ENCODE measurements at regions not wholly inside any gene's neighbourhood (a gene's known extent, or its start where the extent isn't known, plus 50 kb on each side); places are given as distances from the start of the nearest gene placed in this dataset.

- TF ChIP-seq HNF4G (IDR thresholded peaks at IDR 0.05; ENCODE audit: borderline replicate concordance, low read depth, low read length), result peak; percentile 31; the same call in 1 of the 2 replicates
- no peak for TF ChIP-seq HNF4G (CRISPR knock-in tag; IDR thresholded peaks at IDR 0.05; ENCODE audit: borderline replicate concordance, low read depth)
- TF ChIP-seq, protein P1, sequence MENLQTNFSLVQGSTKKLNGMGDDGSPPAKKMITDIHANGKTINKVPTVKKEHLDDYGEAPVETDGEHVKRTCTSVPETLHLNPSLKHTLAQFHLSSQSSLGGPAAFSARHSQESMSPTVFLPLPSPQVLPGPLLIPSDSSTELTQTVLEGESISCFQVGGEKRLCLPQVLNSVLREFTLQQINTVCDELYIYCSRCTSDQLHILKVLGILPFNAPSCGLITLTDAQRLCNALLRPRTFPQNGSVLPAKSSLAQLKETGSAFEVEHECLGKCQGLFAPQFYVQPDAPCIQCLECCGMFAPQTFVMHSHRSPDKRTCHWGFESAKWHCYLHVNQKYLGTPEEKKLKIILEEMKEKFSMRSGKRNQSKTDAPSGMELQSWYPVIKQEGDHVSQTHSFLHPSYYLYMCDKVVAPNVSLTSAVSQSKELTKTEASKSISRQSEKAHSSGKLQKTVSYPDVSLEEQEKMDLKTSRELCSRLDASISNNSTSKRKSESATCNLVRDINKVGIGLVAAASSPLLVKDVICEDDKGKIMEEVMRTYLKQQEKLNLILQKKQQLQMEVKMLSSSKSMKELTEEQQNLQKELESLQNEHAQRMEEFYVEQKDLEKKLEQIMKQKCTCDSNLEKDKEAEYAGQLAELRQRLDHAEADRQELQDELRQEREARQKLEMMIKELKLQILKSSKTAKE (CRISPR knock-in tag; IDR thresholded peaks at IDR 0.05; ENCODE audit: borderline replicate concordance), result 0 out of 2 replicates have a peak, but pooled peaks have one; percentile 24
- TF ChIP-seq RAD21 (CRISPR knock-in tag; IDR thresholded peaks at IDR 0.05), result no peak
- no peak for TF ChIP-seq ZNF33A (CRISPR knock-in tag; IDR thresholded peaks at IDR 0.05; ENCODE audit: borderline replicate concordance)
- TF ChIP-seq ARID5B (CRISPR knock-in tag; IDR thresholded peaks at IDR 0.05), result peak; percentile 76
- no peak for TF ChIP-seq ATF2 (CRISPR knock-in tag; IDR thresholded peaks at IDR 0.05)
- TF ChIP-seq MIER3 (CRISPR knock-in tag; IDR thresholded peaks at IDR 0.05; ENCODE audit: borderline replicate concordance), result 0 out of 2 replicates have a peak, but pooled peaks have one; percentile 34
- TF ChIP-seq ZSCAN25 (CRISPR knock-in tag; IDR thresholded peaks at IDR 0.05), result no peak
- TF ChIP-seq PTBP1 (IDR thresholded peaks at IDR 0.05; ENCODE audit: low read depth, low read length, poor library complexity, severe bottlenecking), result no peak
- TF ChIP-seq ZHX2 (IDR thresholded peaks at IDR 0.05; ENCODE audit: low read depth), result no peak
- no peak for TF ChIP-seq ZHX2 (CRISPR knock-in tag; IDR thresholded peaks at IDR 0.05; ENCODE audit: borderline replicate concordance)
- TF ChIP-seq SOX6 (IDR thresholded peaks at IDR 0.05), result no peak
- TF ChIP-seq SOX6 (CRISPR knock-in tag; IDR thresholded peaks at IDR 0.05), result peak; percentile 40; the same call in 1 of the 2 replicates
- TF ChIP-seq ATF7 (IDR thresholded peaks at IDR 0.05), result no peak
- TF ChIP-seq ATF7 (CRISPR knock-in tag; IDR thresholded peaks at IDR 0.05), result no peak
- no peak for TF ChIP-seq ZNF136 (CRISPR knock-in tag; IDR thresholded peaks at IDR 0.05; ENCODE audit: low read depth)
Observed at GRCh38 chr12:53808023-53808705, 56.4 kb upstream of the CISTR start (continued).

Data from HepG2 (cell line).